Inflammatory macrophage treated with lipopolysaccharide for 1 hour (primary cell): ENCODE measurements at regions not wholly inside any gene's neighbourhood (a gene's known extent, or its start where the extent isn't known, plus 50 kb on each side); places are given as distances from the start of the nearest gene placed in this dataset.

ENCODE experiments used
- DNase-seq, 2 donors: peaks; one replicate each; pipeline ENCODE4 v3.0.0-alpha.2; 2020 to 2022

GRCh38 chr6:40340957-40341356 is 246.2 kb downstream of the LRFN2 start:
- DNase-seq: no peak

DNA sequence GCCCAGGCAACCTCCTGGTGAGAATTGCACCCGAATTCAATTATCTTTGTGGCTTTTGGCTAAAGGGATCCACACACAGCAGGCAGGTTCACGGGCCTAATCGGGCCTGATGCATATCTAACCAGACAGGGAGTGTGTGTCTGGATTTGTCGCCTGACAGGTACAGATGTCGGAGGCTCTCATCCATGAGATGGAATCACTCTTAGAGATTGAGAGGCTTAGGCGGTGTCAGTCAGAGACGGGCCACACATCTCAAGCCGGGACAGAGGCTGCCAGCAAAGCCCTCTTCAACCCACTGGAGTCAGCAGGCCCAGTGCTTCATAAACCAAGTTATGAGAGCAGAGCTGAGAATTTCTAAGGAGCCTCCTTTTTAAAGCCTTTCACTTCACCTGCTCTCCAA is 247.0 kb downstream of the LRFN2 start:
- no peak for DNase-seq

DNA sequence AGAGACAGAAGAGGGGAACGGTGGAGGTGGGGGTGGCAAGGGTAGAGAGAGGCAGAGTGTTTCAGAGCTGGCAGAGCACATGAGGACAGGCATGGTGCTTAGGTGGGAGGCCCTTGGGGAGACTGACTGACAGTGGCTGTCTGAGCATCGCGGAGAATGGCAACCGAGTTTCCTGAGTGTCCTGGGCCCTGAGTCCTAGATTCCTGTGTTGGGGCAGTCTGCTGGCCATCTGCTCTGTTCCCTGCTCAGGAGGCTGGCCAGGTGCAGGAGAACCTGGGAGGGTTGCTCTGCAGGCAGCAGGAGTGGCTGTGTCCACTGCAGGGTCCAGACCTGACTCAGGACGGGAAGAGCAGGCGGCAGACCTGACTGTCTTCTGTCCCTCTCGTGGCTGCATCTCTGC is 248.9 kb downstream of the LRFN2 start:
- no peak for DNase-seq

GRCh38 chr6:40336940-40337760 is 250.0 kb downstream of the LRFN2 start:
- DNase-seq: no peak

GRCh38 chr6:40336296-40336695 is 250.9 kb downstream of the LRFN2 start:
- DNase-seq: no peak

GRCh38 chr6:40334496-40335270 is 252.5 kb downstream of the LRFN2 start:
- no peak for DNase-seq

DNA sequence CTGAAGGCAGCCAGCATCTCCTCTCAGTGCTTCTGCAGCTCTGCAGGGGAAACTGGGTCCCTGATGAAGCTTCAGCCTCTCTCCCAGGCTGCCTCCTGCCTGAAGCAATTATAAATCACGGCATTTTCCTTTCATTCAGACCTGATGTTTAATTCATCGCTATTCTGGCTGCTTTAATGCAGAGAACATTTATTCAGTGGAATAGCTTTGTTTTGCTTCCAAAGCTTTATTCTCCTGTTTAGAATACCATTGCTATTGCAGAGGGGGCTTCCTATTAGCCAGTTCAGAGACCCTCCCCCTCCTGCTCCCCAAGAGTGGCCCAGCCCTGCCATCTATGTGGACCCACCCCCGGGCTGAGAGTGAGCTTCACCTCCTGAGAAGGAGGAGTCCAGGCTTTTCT is 255.6 kb downstream of the LRFN2 start:
- DNase-seq: no peak

- no peak for DNase-seq
These were observed 256.9 kb downstream of the LRFN2 start for GRCh38 chr6:40330301-40330721.

GRCh38 chr6:40328986-40329545 is 258.1 kb downstream of the LRFN2 start:
- DNase-seq: no peak

DNA sequence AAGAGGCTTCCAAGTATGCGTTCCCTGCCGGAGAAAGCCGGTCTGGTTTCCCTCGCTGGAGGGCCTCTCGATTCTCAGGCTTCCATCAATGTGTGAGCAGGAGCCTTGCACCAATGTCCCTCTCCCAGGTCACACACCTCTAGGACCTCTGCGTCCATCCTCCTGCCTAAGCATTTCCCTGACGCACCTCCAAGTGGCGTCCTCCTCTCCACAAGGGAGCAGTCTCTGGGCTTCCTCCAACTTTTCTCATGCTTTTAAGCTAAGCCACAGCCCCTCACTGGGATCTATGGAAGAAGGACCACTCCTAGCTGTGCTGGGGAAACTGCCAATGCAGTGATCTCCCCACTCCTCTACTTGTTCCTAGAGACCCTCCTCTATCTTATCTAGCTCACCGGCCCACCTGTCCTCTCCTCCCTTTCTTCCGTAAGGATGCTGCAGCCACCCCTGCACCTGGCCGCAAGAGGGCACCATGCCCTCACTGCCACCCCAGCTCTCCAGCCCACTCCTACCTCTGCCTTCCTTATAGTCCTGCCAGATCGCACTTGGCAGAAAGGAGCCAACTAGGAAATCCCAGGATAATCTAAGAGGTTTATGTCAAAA is 258.7 kb downstream of the LRFN2 start:
- DNase-seq: no peak

DNA sequence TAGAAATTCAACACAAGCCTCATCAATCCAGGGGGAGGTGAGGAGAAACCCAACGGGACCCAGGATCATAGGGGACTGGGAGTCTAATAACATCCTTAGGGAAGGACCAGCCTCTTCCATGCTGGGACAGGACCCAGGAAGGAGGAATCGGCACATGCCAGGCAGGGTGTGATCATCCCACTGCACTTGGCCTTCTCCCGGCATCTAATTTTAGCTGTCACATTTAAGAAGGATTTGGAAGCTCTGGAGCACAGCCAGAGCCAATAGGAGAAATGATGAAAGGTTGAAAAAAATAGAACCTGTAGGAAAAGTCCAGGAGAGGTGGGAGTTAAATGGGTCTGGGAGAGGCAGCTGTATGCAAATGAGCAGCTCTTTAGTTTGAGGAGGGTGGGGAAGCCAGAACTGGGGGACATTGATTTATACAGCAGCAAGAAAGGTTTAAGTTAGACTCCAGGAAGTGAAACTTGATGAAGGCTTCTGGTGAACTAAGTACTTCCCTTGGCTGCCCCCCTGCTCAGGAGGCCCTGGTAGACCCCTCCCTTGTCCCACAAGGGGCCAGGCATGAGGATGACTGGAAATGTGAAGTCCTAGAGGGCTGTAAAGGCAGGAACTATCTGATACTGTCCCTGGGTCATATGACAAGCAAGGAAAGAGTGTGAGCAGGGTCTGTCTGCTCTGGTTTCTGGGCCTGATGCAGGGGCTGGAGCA is 260.3 kb downstream of the LRFN2 start:
- peak in 1 of 2 donors; percentile 11 for DNase-seq

DNA sequence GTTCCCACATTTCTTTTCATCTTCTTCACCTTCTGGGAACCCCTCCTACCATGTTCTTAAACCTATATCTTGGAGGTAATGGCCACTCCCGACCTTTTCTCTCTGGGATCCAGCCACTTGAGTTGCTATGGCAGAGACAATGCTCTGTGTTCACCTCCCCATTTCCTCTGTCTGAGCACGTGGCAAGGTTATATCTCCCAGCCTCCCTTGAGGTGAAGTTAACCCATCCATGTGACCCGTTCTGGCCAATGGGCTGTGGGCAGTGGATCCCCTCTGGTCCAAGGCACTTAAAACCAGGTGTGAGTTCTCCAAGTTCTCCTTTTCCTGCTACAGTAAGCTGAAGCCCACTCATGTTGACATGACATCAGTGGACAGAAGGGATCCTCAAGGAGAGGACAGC is 261.4 kb downstream of the LRFN2 start:
- DNase-seq: no peak

DNA sequence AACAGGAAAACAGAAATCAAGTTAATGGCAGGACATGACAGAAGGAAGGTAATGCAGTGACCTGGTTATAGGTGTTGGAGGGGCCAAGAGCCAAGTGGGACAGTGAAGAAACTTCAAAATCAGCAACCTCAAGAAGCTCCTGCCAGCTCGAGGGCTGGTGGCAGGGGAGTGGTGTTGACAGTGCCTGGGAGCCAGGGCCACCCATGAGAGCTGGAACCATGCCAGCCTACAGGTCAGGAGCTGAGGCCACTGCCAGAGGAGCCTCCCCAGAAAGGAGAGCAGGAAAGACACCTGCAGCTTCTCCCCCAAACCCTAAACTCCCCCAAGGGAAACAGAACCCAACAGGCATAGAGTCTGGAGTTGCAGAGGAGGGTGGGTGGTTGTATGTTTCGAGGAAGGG is 262.1 kb downstream of the LRFN2 start:
- no peak for DNase-seq

GRCh38 chr6:40323881-40324634 is 263.1 kb downstream of the LRFN2 start:
- DNase-seq: no peak

DNA sequence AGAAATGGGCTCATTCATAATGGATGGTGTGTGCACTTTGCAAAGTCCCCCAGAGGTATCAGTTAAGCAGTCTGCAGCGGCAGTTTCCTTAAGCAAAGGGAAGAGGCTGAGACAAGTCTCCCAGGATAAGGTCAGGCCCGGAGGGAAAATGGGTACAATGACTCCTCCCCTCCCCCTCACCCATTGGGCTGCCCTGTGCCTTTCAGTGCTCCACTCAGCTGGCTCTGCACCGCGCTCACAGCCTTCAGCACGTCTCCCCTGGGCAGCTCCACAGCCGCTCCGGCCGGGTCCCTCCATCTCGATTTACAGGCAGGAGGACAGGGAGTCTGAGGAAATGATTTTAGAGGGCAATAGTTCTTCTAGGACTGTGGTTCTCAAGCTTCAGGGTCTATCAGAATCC is 264.8 kb downstream of the LRFN2 start:
- no peak for DNase-seq

- DNase-seq: no peak
These were observed 265.5 kb downstream of the LRFN2 start for GRCh38 chr6:40321616-40322015.

- DNase-seq: no peak
These were observed 266.2 kb downstream of the LRFN2 start for GRCh38 chr6:40320947-40321346.

GRCh38 chr6:40320441-40320840 is 266.7 kb downstream of the LRFN2 start:
- no peak for DNase-seq

GRCh38 chr6:40319124-40319523 is 268.0 kb downstream of the LRFN2 start:
- DNase-seq: no peak

GRCh38 chr6:40315060-40315459 is 272.1 kb downstream of the LRFN2 start:
- no peak for DNase-seq

DNA sequence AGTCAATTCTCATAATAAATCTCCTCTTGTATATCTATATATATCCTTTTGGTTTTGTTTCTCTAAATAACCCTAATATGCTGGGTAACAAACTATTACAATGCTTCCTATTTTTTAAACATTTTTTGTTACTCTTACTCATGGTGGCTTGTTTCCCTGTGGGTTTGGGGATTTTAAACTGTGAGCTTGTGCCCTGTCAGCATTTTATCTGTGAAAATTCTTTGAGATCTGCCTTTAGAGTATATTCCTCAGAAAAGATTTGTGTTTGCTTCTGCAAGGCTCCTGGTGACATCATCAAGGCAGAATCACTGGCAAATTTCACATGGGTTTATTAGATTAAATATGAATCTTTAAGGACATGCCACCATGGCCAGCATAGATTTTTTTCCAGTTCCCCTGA is 273.6 kb downstream of the LRFN2 start:
- no peak for DNase-seq
